Memory B cell (primary cell): ENCODE measurements at regions not wholly inside any gene's neighbourhood (a gene's known extent, or its start where the extent isn't known, plus 50 kb on each side); places are given as distances from the start of the nearest gene placed in this dataset.

Experiments used
- ATAC-seq: fragments of 150-1000 bp; cut with Tn5 transposase; 2 replicates; pipeline ENCODE4 v1.10.0; 2021; ENCODE audit warnings: low read depth, mild to moderate bottlenecking, moderate library complexity
- DNase-seq, 2 donors: peaks; one replicate each; pipeline ENCODE4 v3.0.0; 2022; ENCODE audit warnings: low spot score in 2 of 2
- H3K27ac Mint-ChIP-seq: one replicate; pipeline ENCODE4 v1.8.0; 2022; ENCODE audit warnings: mild to moderate bottlenecking, moderate library complexity, mixed read lengths
- H3K27me3 Mint-ChIP-seq: one replicate; pipeline ENCODE4 v1.8.0; 2022; ENCODE audit warnings: mixed read lengths
- H3K36me3 Mint-ChIP-seq: one replicate; pipeline ENCODE4 v1.8.0; 2022; ENCODE audit warnings: mild to moderate bottlenecking, mixed read lengths
- H3K4me1 Mint-ChIP-seq: one replicate; pipeline ENCODE4 v1.8.0; 2022; ENCODE audit warnings: mixed read lengths
- H3K4me3 Mint-ChIP-seq: one replicate; pipeline ENCODE4 v1.8.0; 2022; ENCODE audit warnings: mild to moderate bottlenecking, moderate library complexity, mixed read lengths
- H3K9me3 Mint-ChIP-seq: one replicate; pipeline ENCODE4 v1.8.0; 2022; ENCODE audit warnings: mixed read lengths

GRCh38 chr15:96020797-96021196 is 309.7 kb upstream of the NR2F2 start:
- no peak for DNase-seq
- H3K36me3 Mint-ChIP-seq: no peaks in the 10 kb centered on the region
- ATAC-seq: no peak
- H3K4me3 Mint-ChIP-seq: no peak overlapping the region
- H3K9me3 Mint-ChIP-seq: no peaks in the 10 kb centered on the region
- H3K27ac Mint-ChIP-seq: no peak overlapping the region
- no peaks in the 10 kb centered on the region for H3K27me3 Mint-ChIP-seq
- no peaks in the 10 kb centered on the region for H3K4me1 Mint-ChIP-seq

DNA sequence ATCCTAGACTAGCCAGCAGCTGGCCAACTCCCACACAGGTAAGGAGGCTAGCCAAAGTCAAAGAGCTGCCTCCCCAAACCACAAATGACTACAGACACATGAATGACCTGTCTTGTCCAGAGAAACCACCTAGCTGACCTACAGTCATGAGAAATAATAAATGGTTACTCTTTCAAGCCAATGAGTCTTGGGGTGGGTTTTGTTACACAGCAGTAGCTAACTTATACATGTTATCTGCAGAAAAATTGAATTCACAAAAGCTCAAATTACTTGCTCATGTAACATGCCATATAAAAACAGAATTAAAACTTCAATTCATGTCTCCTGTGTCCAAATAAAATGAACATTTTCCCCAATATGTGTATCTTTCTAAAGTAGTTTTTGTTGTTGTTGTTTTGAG is 307.4 kb upstream of the NR2F2 start:
- H3K4me3 Mint-ChIP-seq: no peak overlapping the region
- no peak overlapping the region for H3K27ac Mint-ChIP-seq

DNA sequence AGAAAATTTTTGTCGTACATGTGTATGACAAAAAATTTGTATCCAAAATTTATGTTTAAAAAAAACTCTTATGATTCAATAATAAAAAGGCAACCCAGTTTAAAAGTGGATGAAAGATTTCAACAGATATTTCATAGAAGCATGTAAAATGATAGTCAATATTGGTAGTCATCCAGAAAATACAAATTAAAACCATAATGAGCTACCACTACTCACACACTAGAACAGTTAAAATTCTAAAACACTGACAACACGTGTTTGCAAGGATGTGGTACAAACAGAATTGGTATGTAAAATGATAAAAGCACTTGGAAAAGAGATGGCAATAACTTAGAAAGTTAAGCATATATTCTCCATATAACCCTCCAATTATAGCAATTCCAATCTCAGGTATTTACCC is 303.0 kb upstream of the NR2F2 start:
- H3K36me3 Mint-ChIP-seq: no peaks in the 10 kb centered on the region

More for the DNA sequence above, 307.4 kb upstream of the NR2F2 start:
- no peak for ATAC-seq
- Mint-ChIP-seq H3K9me3 (no peaks in the 10 kb centered on the region), H3K27me3 (no peaks in the 10 kb centered on the region), H3K36me3 (no peaks in the 10 kb centered on the region), H3K4me1 (no peaks in the 10 kb centered on the region)
- DNase-seq: no peak

DNA sequence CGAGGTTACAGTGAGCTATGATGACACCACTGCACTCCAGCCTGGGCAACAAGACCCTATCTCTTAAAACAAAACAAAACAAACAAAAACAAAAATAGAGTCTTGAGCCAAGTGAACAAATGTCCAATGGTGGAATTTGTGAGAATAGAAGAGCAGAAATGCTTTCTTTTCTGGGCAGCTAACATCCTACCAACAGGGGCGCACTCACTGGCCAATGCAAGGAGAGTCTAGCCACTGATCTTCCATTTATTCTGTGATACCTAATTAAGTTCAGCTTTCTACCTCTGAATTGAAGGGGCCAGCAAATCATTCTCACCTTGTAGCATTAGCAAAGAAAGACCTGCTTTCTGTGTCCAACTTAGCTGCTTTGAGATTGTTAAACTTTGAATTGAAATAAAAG is 301.9 kb upstream of the NR2F2 start:
- Mint-ChIP-seq H3K27me3 (no peaks in the 10 kb centered on the region), H3K9me3 (peaks cover 4% of the 10 kb centered on the region), H3K4me3 (no peak overlapping the region), H3K4me1 (no peaks in the 10 kb centered on the region), H3K36me3 (no peaks in the 10 kb centered on the region), H3K27ac (no peak overlapping the region)
- no peak for ATAC-seq
- DNase-seq: no peak

More for the DNA sequence above, 303.0 kb upstream of the NR2F2 start:
- Mint-ChIP-seq H3K27me3 (no peaks in the 10 kb centered on the region), H3K27ac (no peak overlapping the region), H3K9me3 (peaks cover 4% of the 10 kb centered on the region), H3K4me1 (no peaks in the 10 kb centered on the region), H3K4me3 (no peak overlapping the region)
- ATAC-seq (no peak), DNase-seq (no peak)

- Mint-ChIP-seq H3K4me3 (no peak overlapping the region), H3K27ac (no peak overlapping the region), H3K9me3 (peaks cover 4% of the 10 kb centered on the region), H3K27me3 (no peaks in the 10 kb centered on the region), H3K4me1 (no peaks in the 10 kb centered on the region), H3K36me3 (no peaks in the 10 kb centered on the region)
- no peak for DNase-seq
- no peak for ATAC-seq
These were observed 301.3 kb upstream of the NR2F2 start for GRCh38 chr15:96029172-96029571.

- Mint-ChIP-seq H3K36me3 (peaks cover 1% of the 10 kb centered on the region), H3K4me1 (no peaks in the 10 kb centered on the region), H3K27ac (no peak overlapping the region), H3K4me3 (no peak overlapping the region), H3K9me3 (peaks cover 10% of the 10 kb centered on the region), H3K27me3 (no peaks in the 10 kb centered on the region)
- DNase-seq (no peak), ATAC-seq (no peak)
These were observed 298.9 kb upstream of the NR2F2 start for GRCh38 chr15:96031426-96032110.

DNA sequence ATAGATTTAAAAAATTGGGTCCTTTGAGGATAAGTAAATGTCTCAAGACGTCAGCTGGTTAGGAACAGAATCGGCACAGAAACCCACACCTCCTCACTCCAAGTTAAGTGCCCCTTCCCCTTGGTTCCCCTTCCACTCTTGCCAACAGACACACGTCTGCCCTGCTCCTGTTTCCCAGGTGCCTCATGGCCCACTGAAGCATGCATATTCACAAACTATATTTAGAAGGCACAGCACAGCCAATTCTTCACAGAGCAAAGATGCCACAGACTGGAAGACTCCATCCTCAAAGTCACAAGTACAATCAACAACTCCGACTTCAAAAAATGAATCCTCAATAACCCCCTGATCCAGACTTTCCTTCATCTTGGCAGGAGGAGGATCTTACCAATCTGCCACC is 295.4 kb upstream of the NR2F2 start:
- no peaks in the 10 kb centered on the region for H3K4me1 Mint-ChIP-seq
- DNase-seq: no peak
- no peak overlapping the region for H3K27ac Mint-ChIP-seq
- peaks cover 4% of the 10 kb centered on the region for H3K27me3 Mint-ChIP-seq
- H3K9me3 Mint-ChIP-seq: peaks cover 8% of the 10 kb centered on the region
- no peak for ATAC-seq
- H3K4me3 Mint-ChIP-seq: no peak overlapping the region
- H3K36me3 Mint-ChIP-seq: peaks cover 1% of the 10 kb centered on the region

- no peak overlapping the region for H3K27ac Mint-ChIP-seq
- H3K4me1 Mint-ChIP-seq: no peaks in the 10 kb centered on the region
- no peak for DNase-seq
- H3K36me3 Mint-ChIP-seq: peaks cover 1% of the 10 kb centered on the region
- no peak overlapping the region for H3K4me3 Mint-ChIP-seq
- peaks cover 4% of the 10 kb centered on the region for H3K27me3 Mint-ChIP-seq
- ATAC-seq: no peak
- peaks cover 7% of the 10 kb centered on the region for H3K9me3 Mint-ChIP-seq
These were observed 294.9 kb upstream of the NR2F2 start for GRCh38 chr15:96035635-96036034.

DNA sequence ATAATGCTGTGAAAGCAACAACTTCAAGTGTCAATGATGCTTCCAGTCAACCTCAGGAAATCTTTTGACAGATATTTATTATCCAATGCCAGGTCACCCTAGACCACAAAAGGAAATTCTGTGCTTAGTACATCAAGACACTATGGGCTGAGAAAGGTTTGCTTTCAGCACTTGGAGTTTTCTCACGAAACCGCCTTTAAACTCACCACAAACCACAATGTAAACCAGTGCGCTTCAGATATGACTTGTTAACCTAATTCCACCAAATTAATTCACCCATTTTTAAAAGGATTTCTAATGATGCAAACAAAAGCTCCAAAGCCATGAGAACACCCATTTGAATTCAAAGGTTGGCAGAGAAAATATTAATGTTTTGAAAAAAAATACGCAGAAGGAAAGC is 292.9 kb upstream of the NR2F2 start:
- no peak for ATAC-seq
- DNase-seq: no peak
- Mint-ChIP-seq H3K27me3 (peaks cover 4% of the 10 kb centered on the region), H3K4me1 (peaks cover 7% of the 10 kb centered on the region), H3K4me3 (no peak overlapping the region), H3K27ac (no peak overlapping the region), H3K9me3 (peaks cover 8% of the 10 kb centered on the region), H3K36me3 (peaks cover 1% of the 10 kb centered on the region)

GRCh38 chr15:96038131-96038530 is 292.4 kb upstream of the NR2F2 start:
- Mint-ChIP-seq H3K9me3 (peaks cover 8% of the 10 kb centered on the region), H3K36me3 (peaks cover 1% of the 10 kb centered on the region), H3K4me1 (peaks cover 9% of the 10 kb centered on the region), H3K27me3 (peaks cover 4% of the 10 kb centered on the region), H3K27ac (no peak overlapping the region), H3K4me3 (no peak overlapping the region)
- ATAC-seq (no peak), DNase-seq (no peak)

DNA sequence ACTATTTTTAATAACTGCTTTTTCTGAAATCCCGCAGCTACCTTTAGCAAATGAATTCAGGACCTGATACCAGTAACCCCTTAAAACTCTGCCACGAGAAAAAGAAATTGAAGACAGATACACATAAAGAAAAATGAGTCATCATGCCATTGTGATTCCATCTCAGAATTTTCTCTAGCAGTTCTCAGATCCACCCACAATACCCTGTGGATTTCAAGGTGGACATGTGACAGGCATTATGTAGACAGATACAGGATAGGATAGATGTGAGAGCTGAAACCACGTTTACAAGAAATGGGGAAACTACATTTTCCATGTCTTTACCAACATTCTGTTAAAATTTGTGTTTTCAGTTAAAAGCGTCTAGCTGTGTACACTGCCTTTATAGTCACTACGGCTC is 291.9 kb upstream of the NR2F2 start:
- DNase-seq: no peak
- Mint-ChIP-seq H3K27ac (no peak overlapping the region), H3K4me3 (no peak overlapping the region), H3K4me1 (peaks cover 12% of the 10 kb centered on the region), H3K9me3 (peaks cover 8% of the 10 kb centered on the region), H3K36me3 (peaks cover 1% of the 10 kb centered on the region), H3K27me3 (peaks cover 4% of the 10 kb centered on the region)
- no peak for ATAC-seq

DNA sequence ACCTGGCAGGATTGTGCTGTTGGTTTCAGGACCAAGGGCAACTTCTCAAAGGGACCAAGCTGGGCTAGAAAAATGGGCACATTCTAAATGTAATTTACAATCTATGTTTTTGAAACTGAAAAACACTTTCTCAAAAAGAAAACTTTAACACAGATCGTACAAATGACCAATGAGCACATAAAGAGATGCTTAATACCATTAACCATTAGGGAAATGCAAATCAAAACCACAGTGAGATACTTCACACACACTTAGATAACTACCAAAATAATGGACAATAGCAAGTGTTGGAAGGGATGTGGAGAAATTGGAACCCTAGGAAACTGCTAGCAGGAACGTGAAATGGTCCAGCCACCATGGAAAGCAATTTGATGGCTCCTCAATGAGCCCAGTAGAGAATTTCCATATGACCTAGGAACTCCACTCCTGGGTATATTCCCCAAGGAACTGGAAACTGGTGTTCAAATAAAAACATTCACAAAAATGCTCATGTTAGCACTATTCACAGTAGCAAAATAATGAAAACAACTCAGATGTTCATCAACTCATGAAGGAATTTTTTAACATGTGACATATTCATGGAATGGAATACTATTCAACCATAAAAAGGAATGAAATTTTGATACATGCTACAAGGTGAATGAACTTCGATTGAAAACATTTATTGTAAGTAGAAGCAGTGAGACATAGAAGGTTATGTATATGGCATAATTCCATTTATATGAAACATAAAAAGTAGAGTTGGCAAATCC is 288.3 kb upstream of the NR2F2 start:
- no peaks in the 10 kb centered on the region for H3K36me3 Mint-ChIP-seq
- ATAC-seq (no peak), DNase-seq (no peak)
- H3K4me3 Mint-ChIP-seq: peak overlapping the region; percentile 27
- H3K27ac Mint-ChIP-seq: peak overlapping the region; percentile 61
- H3K27me3 Mint-ChIP-seq: peaks cover 4% of the 10 kb centered on the region
- peaks cover 12% of the 10 kb centered on the region for H3K4me1 Mint-ChIP-seq
- peaks cover 3% of the 10 kb centered on the region for H3K9me3 Mint-ChIP-seq

- H3K27ac Mint-ChIP-seq: peak overlapping the region; percentile 61
These were observed 287.7 kb upstream of the NR2F2 start for GRCh38 chr15:96042734-96043224.

GRCh38 chr15:96043591-96044171 is 286.8 kb upstream of the NR2F2 start:
- H3K9me3 Mint-ChIP-seq: peaks cover 3% of the 10 kb centered on the region
- peaks cover under 1% of the 10 kb centered on the region for H3K27me3 Mint-ChIP-seq
- ATAC-seq (no peak), DNase-seq (no peak)
- no peaks in the 10 kb centered on the region for H3K36me3 Mint-ChIP-seq
- H3K4me1 Mint-ChIP-seq: peaks cover 14% of the 10 kb centered on the region
- no peak overlapping the region for H3K4me3 Mint-ChIP-seq
- H3K27ac Mint-ChIP-seq: no peak overlapping the region

More at GRCh38 chr15:96042734-96043224, 287.7 kb upstream of the NR2F2 start:
- DNase-seq (peak in 1 of 2 donors; percentile 2), ATAC-seq (peak; percentile 88)
- H3K4me1 Mint-ChIP-seq: peaks cover 14% of the 10 kb centered on the region
- peaks cover 4% of the 10 kb centered on the region for H3K27me3 Mint-ChIP-seq
- peaks cover 3% of the 10 kb centered on the region for H3K9me3 Mint-ChIP-seq
- no peaks in the 10 kb centered on the region for H3K36me3 Mint-ChIP-seq
- H3K4me3 Mint-ChIP-seq: peak overlapping the region; percentile 27
